ENCODE measurements at regions not wholly inside any gene's neighbourhood (a gene's known extent, or its start where the extent isn't known, plus 50 kb on each side); places are given as distances from the start of the nearest gene placed in this dataset.

DNA sequence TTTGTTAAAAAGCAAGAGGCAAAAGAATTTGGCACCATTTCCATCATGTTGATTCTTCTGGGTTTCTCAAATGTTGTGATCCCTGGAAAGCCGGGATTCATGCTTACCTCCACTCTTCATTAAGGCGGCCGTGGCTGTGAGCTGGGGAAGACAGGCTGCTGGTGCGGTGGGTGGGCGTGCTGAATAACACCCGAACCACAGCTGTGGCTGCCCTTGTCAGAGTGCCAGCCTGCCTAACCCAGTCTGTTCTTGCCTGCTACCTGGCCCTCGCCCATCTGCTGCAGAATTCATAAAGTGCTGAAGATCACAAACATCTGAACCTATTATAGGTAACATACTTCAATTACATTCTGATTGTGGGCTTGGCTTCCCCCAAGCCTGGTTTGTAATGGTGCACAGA, 95.8 kb upstream of the RCN1 start:
- TF ChIP-seq, protein P1, sequence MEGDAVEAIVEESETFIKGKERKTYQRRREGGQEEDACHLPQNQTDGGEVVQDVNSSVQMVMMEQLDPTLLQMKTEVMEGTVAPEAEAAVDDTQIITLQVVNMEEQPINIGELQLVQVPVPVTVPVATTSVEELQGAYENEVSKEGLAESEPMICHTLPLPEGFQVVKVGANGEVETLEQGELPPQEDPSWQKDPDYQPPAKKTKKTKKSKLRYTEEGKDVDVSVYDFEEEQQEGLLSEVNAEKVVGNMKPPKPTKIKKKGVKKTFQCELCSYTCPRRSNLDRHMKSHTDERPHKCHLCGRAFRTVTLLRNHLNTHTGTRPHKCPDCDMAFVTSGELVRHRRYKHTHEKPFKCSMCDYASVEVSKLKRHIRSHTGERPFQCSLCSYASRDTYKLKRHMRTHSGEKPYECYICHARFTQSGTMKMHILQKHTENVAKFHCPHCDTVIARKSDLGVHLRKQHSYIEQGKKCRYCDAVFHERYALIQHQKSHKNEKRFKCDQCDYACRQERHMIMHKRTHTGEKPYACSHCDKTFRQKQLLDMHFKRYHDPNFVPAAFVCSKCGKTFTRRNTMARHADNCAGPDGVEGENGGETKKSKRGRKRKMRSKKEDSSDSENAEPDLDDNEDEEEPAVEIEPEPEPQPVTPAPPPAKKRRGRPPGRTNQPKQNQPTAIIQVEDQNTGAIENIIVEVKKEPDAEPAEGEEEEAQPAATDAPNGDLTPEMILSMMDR (IDR thresholded peaks at IDR 0.05), result no peak
- no peak for TF ChIP-seq POLR2A (IDR thresholded peaks at IDR 0.05)

All from adrenal gland (tissue), 5 donors.